ENCODE measurements at regions not wholly inside any gene's neighbourhood (a gene's known extent, or its start where the extent isn't known, plus 50 kb on each side); places are given as distances from the start of the nearest gene placed in this dataset.

DNA sequence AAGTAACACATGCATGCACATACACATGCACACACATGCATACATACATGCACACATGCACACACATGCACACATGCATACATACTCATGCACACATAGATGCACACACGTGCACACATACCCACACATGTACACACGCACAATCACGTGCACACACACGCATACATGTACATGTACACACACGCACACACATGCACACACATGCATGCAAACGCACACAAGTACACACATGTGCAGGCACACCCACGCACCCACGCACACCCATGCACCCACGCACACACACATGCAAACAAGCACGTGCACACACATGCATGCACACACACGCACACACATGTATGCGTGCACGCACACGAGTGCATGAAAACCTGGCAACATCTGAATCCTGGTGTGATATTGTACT is 232.7 kb upstream of the CDH4 start:
- ChIA-PET POLR2A (no interaction called here), CTCF (no interaction called here)
- no peaks in the 10 kb centered on the region for H3K27me3 ChIP-seq (ENCODE audit: control insufficient read depth in 1 of 2, insufficient read depth in 2 of 2, low read length in 2 of 2)
- no peaks in the 10 kb centered on the region for H3K36me3 Mint-ChIP-seq (ENCODE audit: low read depth)
- H3K27ac ChIP-seq (ENCODE audit: low read depth in 1 of 2, low read length in 2 of 2), result no peak overlapping the region
- DNase-seq, result no peak
- H3K27me3 Mint-ChIP-seq, result no peaks in the 10 kb centered on the region
- peaks cover 4% of the 10 kb centered on the region for H3K9me3 Mint-ChIP-seq
- no peak overlapping the region for H3K4me3 ChIP-seq (ENCODE audit: low read length)
- no peak for ATAC-seq (ENCODE audit: poor library complexity)
- no peaks in the 10 kb centered on the region for H3K4me1 ChIP-seq (ENCODE audit: insufficient read depth, low read length)
- TF ChIP-seq, protein P1, sequence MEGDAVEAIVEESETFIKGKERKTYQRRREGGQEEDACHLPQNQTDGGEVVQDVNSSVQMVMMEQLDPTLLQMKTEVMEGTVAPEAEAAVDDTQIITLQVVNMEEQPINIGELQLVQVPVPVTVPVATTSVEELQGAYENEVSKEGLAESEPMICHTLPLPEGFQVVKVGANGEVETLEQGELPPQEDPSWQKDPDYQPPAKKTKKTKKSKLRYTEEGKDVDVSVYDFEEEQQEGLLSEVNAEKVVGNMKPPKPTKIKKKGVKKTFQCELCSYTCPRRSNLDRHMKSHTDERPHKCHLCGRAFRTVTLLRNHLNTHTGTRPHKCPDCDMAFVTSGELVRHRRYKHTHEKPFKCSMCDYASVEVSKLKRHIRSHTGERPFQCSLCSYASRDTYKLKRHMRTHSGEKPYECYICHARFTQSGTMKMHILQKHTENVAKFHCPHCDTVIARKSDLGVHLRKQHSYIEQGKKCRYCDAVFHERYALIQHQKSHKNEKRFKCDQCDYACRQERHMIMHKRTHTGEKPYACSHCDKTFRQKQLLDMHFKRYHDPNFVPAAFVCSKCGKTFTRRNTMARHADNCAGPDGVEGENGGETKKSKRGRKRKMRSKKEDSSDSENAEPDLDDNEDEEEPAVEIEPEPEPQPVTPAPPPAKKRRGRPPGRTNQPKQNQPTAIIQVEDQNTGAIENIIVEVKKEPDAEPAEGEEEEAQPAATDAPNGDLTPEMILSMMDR (IDR thresholded peaks at IDR 0.05), result no peak
- no peak overlapping the region for H3K27ac Mint-ChIP-seq
- no peak overlapping the region for H3K4me3 Mint-ChIP-seq
- intact Hi-C loops (cut with DNase I, micrococcal nuclease), result no loop called here
- H3K4me1 Mint-ChIP-seq (ENCODE audit: low read depth), result no peaks in the 10 kb centered on the region
- H3K9me3 ChIP-seq (ENCODE audit: control insufficient read depth in 1 of 2, insufficient read depth in 1 of 2, low read length in 2 of 2), result peaks cover 0 to 6% of the 10 kb centered on the region in 2 experiments
- no peaks in the 10 kb centered on the region for H3K36me3 ChIP-seq (ENCODE audit: insufficient read depth, low read length)

DNA sequence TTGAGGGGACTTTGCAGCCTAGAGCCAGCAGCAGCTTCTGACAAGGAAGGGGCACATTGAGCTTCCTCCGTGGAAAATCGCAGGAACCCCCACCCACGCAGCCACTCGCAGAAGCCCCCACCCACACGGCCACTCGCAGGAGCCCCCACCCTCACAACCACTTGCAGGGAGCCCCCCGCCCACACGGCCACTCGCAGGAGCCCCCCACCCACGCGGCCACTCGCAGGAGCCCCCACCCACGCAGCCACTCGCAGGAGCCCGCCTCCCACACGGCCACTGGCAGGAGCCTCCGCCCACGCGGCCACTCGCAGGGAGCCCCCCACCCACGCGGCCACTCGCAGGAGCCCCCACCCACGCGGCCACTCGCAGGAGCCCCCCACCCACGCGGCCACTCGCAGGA is 228.4 kb upstream of the CDH4 start:
- no peak overlapping the region for H3K4me3 ChIP-seq (ENCODE audit: low read length)
- no peaks in the 10 kb centered on the region for H3K36me3 Mint-ChIP-seq (ENCODE audit: low read depth)
- no peaks in the 10 kb centered on the region for H3K4me1 ChIP-seq (ENCODE audit: insufficient read depth, low read length)
- ATAC-seq (ENCODE audit: poor library complexity) (no peak), DNase-seq (no peak)
- CTCF ChIA-PET, result no interaction called here
- no peaks in the 10 kb centered on the region for H3K27me3 Mint-ChIP-seq
- peaks cover 0 to 11% of the 10 kb centered on the region in 2 experiments for H3K9me3 ChIP-seq (ENCODE audit: control insufficient read depth in 1 of 2, insufficient read depth in 1 of 2, low read length in 2 of 2)
- POLR2A ChIA-PET, result no interaction called here
- peaks cover 7% of the 10 kb centered on the region for H3K9me3 Mint-ChIP-seq
- intact Hi-C loops (cut with DNase I, micrococcal nuclease), result no loop called here
- no peak overlapping the region for H3K27ac Mint-ChIP-seq
- TF ChIP-seq, protein P1 (IDR thresholded peaks at IDR 0.05), result no peak
- H3K27me3 ChIP-seq (ENCODE audit: control insufficient read depth in 1 of 2, insufficient read depth in 2 of 2, low read length in 2 of 2), result no peaks in the 10 kb centered on the region
- H3K4me1 Mint-ChIP-seq (ENCODE audit: low read depth), result no peaks in the 10 kb centered on the region
- H3K36me3 ChIP-seq (ENCODE audit: insufficient read depth, low read length), result no peaks in the 10 kb centered on the region
- no peak overlapping the region for H3K4me3 Mint-ChIP-seq
- H3K27ac ChIP-seq (ENCODE audit: low read depth in 1 of 2, low read length in 2 of 2), result no peak overlapping the region

DNA sequence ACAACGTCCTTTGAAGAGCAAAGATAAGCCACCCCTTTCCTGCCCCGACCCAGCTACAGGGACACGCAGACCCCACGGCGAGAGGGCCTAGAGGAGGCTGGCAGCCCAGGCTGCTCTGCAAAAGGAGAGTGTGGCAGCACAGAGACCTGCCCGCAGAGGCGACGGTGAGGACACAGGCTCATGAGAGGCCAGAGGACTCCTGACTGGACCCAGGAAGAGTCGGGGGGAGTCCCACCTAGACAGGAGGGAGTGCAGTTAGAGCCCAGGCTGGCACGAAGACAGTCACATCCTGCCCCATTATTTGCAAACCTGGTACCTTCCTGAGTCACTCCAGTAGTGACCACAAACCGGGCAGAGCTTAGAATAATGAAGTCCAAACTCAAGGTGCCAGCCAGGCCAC is 227.7 kb upstream of the CDH4 start:
- H3K27ac Mint-ChIP-seq, result no peak overlapping the region
- H3K9me3 Mint-ChIP-seq, result peaks cover 3% of the 10 kb centered on the region
- no peak overlapping the region for H3K4me3 ChIP-seq (ENCODE audit: low read length)
- H3K27ac ChIP-seq (ENCODE audit: low read depth in 1 of 2, low read length in 2 of 2), result no peak overlapping the region
- H3K27me3 ChIP-seq (ENCODE audit: control insufficient read depth in 1 of 2, insufficient read depth in 2 of 2, low read length in 2 of 2), result no peaks in the 10 kb centered on the region
- H3K27me3 Mint-ChIP-seq, result no peaks in the 10 kb centered on the region
- ATAC-seq (ENCODE audit: poor library complexity) (no peak), DNase-seq (no peak)
- H3K4me1 Mint-ChIP-seq (ENCODE audit: low read depth), result no peaks in the 10 kb centered on the region
- TF ChIP-seq, protein P1 (IDR thresholded peaks at IDR 0.05), result no peak
- POLR2A ChIA-PET, result no interaction called here
- no peaks in the 10 kb centered on the region for H3K36me3 Mint-ChIP-seq (ENCODE audit: low read depth)
- CTCF ChIA-PET, result no interaction called here
- intact Hi-C loops (cut with DNase I, micrococcal nuclease), result no loop called here
- no peaks in the 10 kb centered on the region for H3K36me3 ChIP-seq (ENCODE audit: insufficient read depth, low read length)
- H3K4me1 ChIP-seq (ENCODE audit: insufficient read depth, low read length), result no peaks in the 10 kb centered on the region
- H3K4me3 Mint-ChIP-seq, result no peak overlapping the region
- H3K9me3 ChIP-seq (ENCODE audit: control insufficient read depth in 1 of 2, insufficient read depth in 1 of 2, low read length in 2 of 2), result peaks cover 0 to 9% of the 10 kb centered on the region in 2 experiments

Data from CD4-positive, alpha-beta T cell (primary cell).